Thoracic aorta (tissue), 2 donors: ENCODE measurements at regions not wholly inside any gene's neighbourhood (a gene's known extent, or its start where the extent isn't known, plus 50 kb on each side); places are given as distances from the start of the nearest gene placed in this dataset.

Experiments used
- ATAC-seq: fragments of 150-250 bp; one replicate; pipeline ENCODE4 v1.8.0; 2017; ENCODE audit warnings: low read depth; ENCODE audit not compliant: insufficient number of reproducible peaks, low FRiP score
- DNase-seq: peaks from one replicate; pipeline ENCODE4 v3.0.0-alpha.2; 2020; ENCODE audit warnings: low spot score
- H3K27ac ChIP-seq, 2 donors: fragments of 200-600 bp; sonication (generic); 1 replicate in 1 of 2; 2 replicates in 1 of 2; pipeline ENCODE4 v1.5.1; 2016; ENCODE audit warnings: mild to moderate bottlenecking in 2 of 2, moderate library complexity in 2 of 2
- H3K27me3 ChIP-seq: fragments of 200-600 bp; sonication (generic); replicated peaks from 2 replicates; pipeline ENCODE4 v1.6.0; 2016; ENCODE audit warnings: mild to moderate bottlenecking; ENCODE audit not compliant: insufficient read depth
- H3K36me3 ChIP-seq: fragments of 200-600 bp; sonication (generic); one replicate; pipeline ENCODE4 v1.5.1; 2016
- H3K4me1 ChIP-seq, 2 donors: fragments of 200-600 bp; sonication (generic); 1 replicate in 1 of 2; 2 replicates in 1 of 2; pipeline versions ENCODE4 v1.5.1 to v1.6.0; 2016; ENCODE audit warnings: low read depth in 2 of 2, mild to moderate bottlenecking in 1 of 2; ENCODE audit not compliant: control insufficient read depth in 1 of 2
- H3K4me3 ChIP-seq: fragments of 200-600 bp; sonication (generic); 2 replicates; pipeline ENCODE4 v1.5.1; 2016; ENCODE audit warnings: mild to moderate bottlenecking
- H3K9me3 ChIP-seq: fragments of 200-600 bp; sonication (generic); 2 replicates; pipeline ENCODE4 v1.5.1; 2016
- TF ChIP-seq, protein P1 (sequence below): fragments of 200-600 bp; sonication (generic); IDR thresholded peaks from one replicate; pipeline ENCODE4 v1.5.1; 2019; ENCODE audit warnings: antibody characterized with exemption

DNA sequence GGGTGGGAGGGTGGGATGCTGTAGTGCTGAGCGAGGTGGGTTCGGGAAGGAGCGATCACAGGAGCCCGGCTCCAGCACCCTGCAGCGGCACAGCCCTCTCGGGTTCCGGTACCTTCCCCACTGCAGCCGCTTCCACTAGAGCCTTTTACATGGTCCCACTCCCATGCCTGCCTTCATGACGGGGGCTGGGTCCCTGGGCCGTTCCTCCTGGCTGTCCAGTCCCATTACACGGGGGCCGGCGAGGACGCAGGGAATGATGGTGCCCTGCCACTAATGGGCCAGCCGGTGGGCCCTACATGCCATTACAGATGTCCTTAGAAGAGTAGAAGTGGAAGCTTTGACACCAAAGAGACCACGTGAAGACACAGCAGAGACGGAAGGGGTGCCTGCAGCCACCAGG is 104.6 kb upstream of the PPP1R26 start:
- H3K4me1 ChIP-seq = no peaks in the 10 kb centered on the region
- ATAC-seq = no peak
- no peaks in the 10 kb centered on the region for H3K9me3 ChIP-seq
- TF ChIP-seq, protein P1, sequence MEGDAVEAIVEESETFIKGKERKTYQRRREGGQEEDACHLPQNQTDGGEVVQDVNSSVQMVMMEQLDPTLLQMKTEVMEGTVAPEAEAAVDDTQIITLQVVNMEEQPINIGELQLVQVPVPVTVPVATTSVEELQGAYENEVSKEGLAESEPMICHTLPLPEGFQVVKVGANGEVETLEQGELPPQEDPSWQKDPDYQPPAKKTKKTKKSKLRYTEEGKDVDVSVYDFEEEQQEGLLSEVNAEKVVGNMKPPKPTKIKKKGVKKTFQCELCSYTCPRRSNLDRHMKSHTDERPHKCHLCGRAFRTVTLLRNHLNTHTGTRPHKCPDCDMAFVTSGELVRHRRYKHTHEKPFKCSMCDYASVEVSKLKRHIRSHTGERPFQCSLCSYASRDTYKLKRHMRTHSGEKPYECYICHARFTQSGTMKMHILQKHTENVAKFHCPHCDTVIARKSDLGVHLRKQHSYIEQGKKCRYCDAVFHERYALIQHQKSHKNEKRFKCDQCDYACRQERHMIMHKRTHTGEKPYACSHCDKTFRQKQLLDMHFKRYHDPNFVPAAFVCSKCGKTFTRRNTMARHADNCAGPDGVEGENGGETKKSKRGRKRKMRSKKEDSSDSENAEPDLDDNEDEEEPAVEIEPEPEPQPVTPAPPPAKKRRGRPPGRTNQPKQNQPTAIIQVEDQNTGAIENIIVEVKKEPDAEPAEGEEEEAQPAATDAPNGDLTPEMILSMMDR = no peak
- H3K36me3 ChIP-seq = no peaks in the 10 kb centered on the region
- no peak overlapping the region for H3K4me3 ChIP-seq
- no peak overlapping the region for H3K27ac ChIP-seq
- DNase-seq = no peak
- no peaks in the 10 kb centered on the region for H3K27me3 ChIP-seq

DNA sequence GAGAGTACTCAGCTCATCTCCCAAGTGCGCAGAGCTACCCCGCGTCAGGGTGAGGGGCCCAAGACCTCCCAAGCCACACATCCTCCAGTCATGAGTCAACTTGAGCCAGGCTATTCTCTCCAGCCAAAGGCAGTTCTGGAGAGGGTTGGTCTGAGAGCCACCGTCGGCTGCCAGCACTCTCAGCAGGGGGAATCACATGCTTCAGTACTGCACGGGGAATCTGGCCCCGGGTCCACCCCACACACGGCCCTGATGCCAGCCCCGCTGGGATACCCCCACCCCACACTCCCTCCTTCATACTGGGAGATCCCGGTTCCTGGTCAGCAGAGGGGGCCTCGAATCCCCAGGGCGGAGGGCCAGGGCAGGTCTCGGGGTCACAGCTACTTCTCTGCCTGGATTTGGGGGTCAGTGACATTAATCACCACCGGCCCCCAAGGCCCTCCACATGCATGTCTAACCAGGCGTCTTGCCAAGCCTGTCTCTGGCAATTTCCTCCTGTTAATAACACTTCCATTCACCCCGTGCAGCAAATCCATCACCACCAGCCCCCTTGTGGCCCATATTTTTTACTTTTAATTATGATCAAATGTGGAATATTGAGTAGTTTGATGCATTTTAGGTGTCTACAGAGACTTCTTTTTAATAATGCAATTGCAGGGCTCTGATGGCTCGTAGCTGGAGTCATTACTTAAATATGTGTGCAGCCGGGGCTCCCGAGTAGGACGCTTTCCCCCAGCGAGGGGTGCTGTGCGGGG is 102.9 kb upstream of the PPP1R26 start:
- TF ChIP-seq, protein P1 = no peak
- DNase-seq (no peak), ATAC-seq (no peak)
- no peaks in the 10 kb centered on the region for H3K36me3 ChIP-seq
- no peaks in the 10 kb centered on the region for H3K9me3 ChIP-seq
- no peak overlapping the region for H3K4me3 ChIP-seq
- no peak overlapping the region for H3K27ac ChIP-seq
- H3K4me1 ChIP-seq = no peaks in the 10 kb centered on the region
- H3K27me3 ChIP-seq = no peaks in the 10 kb centered on the region

DNA sequence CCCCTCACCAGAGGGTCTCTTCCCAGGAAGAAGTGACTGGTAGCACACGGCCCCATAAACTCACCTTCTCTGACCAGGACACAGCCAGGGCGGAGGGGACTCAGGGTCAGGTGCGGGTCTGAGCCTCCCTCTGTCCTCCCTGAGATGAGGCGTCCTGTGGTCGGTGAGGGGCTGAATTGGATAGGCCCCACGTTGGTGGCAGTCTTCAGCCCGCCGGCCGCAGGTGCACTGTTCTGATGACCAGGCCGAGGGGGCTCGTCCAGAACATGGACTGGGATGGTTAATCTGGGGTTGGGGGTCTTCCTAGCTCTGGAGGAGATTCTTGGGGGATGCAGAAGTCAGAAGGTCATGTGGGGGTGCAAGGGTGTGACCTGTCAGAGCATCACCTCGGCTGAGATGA is 102.2 kb upstream of the PPP1R26 start:
- DNase-seq (no peak), ATAC-seq (no peak)
- no peak overlapping the region for H3K27ac ChIP-seq
- H3K36me3 ChIP-seq = no peaks in the 10 kb centered on the region
- no peaks in the 10 kb centered on the region for H3K4me1 ChIP-seq
- TF ChIP-seq, protein P1 = no peak
- H3K4me3 ChIP-seq = no peak overlapping the region
- no peaks in the 10 kb centered on the region for H3K9me3 ChIP-seq
- H3K27me3 ChIP-seq = no peaks in the 10 kb centered on the region

DNA sequence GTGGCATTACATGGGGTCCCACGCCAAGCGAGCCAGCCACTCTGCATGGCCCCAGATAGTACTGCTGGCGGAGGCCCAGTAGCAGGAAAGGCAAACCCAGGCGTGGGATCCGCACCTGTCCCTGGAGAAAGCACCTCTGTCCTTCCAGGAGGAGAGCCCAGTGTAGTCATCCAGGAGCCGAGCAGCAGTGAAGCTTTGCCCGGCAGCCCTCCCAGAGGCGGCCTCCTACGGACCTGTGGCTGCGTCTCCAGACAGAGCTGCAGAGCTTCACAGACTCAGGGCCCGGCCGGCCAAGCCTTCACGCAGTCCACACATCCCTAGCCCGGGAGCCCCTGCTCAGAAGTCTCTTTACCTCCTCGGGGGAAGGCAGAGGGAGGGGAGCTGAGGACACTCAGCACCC is 100.8 kb upstream of the PPP1R26 start:
- no peak for ATAC-seq
- no peak overlapping the region for H3K4me3 ChIP-seq
- no peaks in the 10 kb centered on the region for H3K9me3 ChIP-seq
- H3K27me3 ChIP-seq = no peaks in the 10 kb centered on the region
- H3K36me3 ChIP-seq = no peaks in the 10 kb centered on the region
- H3K27ac ChIP-seq = no peak overlapping the region
- DNase-seq = no peak
- TF ChIP-seq, protein P1 = no peak
- no peaks in the 10 kb centered on the region for H3K4me1 ChIP-seq

DNA sequence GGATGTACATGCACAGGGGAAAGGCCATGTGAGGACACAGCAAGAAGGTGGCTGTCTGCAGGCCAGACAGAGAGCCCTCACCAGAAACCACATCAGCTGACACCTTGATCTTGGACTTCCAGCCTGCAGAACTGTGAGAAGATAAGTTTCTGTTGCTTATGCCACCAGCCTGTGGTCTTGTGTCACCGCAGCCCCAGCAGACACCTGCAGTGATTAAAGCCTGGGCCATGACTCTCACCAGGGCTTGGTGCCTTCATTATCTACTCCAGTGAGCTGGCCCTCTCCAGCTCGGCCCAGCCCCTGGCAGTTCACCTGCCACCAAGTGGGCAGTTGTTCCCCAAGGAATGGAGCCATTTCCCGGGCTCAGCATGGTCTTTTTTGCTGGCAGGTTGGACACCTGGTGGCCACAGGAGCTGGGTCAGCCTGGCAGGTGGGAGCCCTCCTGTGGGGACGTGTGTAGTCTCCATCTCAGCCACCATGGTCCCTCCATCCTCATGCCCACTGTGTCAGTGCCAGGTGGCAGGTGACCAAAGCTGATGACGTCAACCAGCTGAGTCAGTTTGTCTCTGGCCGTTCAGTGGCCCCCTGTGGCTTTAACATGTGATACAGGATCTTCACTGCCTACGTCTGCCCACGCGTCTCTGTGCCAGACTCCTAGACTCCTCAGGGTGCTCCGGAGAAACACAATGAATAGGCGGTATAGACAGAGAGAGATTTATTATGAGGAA is 99.9 kb upstream of the PPP1R26 start:
- no peaks in the 10 kb centered on the region for H3K9me3 ChIP-seq
- ATAC-seq = no peak
- H3K4me3 ChIP-seq = no peak overlapping the region
- H3K4me1 ChIP-seq = no peaks in the 10 kb centered on the region
- DNase-seq = no peak
- H3K36me3 ChIP-seq = no peaks in the 10 kb centered on the region
- no peak overlapping the region for H3K27ac ChIP-seq
- no peaks in the 10 kb centered on the region for H3K27me3 ChIP-seq
- TF ChIP-seq, protein P1 = no peak
